HG03280 (cell line): ENCODE measurements at regions not wholly inside any gene's neighbourhood (a gene's known extent, or its start where the extent isn't known, plus 50 kb on each side); places are given as distances from the start of the nearest gene placed in this dataset.

Experiments used
- ATAC-seq: cut with Tn5 transposase; IDR thresholded peaks from one replicate; pipeline ENCODE4 v1.9.1; 2021; ENCODE audit warnings: mild to moderate bottlenecking, moderate library complexity; ENCODE audit not compliant: unreplicated experiment

DNA sequence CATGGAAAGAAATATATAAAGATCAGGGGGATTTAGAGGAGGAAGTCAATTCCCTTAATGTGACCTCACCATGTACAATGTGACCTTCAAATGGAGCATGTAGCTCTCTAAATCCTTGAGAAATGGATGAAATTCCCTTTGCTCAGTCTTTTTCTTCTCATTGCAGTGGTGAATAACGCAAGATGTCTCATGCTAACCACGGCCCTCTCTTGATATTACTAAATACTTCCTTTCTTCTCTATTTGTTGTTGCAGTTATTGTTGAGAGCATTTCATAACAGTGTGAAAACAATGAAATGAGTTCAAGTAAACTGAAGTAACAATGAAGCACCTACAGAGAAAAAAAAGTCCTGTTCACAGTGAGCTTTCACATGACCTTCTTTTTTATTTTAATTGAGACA is 55.6 kb downstream of the ZNF281 start:
- no peak for ATAC-seq

DNA sequence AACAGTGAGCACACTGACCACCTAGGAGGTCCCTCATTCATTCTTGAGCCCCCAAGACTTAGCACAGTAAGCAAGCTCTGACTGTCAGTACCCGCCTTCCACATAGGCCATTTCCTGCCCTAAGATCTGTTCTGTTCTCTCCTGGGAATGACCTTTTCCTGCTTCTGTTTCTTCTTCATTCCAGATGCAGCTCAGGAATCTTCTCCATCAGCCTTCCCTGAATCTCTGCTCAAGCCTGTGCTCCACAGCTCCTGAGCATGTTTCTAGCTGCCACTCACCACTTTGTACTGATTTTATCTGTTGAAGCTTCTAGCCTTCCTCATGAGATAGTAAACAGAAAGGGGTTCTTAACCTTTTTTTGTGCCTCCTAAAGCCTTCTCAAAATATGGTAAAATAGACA is 56.6 kb downstream of the ZNF281 start:
- ATAC-seq, result no peak

DNA sequence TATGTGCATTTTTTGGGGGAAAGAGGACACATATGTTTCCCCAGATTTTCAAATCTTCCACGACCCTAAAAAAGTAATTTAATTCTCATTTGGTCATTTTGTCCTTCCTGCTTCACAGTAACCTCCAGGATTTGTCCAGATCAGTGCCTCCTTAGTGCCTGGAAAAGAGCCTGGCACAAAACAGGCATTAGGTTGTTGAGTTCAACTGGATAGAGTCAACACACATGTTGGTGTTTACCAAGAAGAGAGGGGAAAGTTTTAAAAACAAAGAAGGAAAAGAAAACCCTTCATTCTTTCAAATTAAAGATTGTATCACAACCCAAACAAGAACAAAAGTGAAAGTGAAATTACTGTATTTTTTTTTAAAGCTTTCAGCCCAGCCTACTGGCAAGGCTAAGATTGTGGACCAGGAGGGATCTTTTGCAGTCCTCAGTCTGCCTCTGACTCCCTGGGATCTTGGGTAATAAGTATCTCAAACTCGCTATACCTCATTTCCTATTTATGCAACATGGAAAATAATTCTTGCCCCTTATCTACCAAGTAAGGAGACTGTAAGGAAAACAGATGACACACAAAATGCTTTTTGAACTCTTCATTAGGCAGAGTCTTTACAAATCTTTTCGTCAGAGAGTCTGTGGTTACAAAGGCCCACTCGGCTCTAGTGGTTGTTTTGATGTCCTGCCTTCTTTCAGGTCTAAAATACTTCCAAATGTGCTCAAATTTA is 57.8 kb downstream of the ZNF281 start:
- ATAC-seq, result peak; percentile 53

GRCh38 chr1:200351425-200351824 is 58.4 kb downstream of the ZNF281 start:
- ATAC-seq, result no peak

DNA sequence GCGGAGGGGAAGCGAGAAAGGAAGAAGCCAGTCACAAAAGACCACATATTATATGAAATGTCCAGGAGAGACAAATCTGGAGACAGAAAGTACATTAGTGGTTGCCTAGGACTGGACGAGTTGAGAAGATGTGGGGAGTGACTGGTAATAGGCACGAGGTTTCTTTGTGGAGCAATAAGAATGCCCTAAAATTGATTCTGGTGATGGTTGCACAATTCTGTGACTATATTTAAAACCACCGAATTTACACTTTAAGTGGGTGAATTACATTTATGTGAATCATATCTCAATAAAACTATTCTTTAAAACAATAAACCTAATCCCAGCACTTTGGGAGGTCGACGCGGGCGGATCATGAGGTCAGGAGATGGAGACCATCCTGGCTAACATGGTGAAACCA is 63.1 kb downstream of the ZNF281 start:
- no peak for ATAC-seq

- no peak for ATAC-seq
These were observed 64.3 kb downstream of the ZNF281 start for GRCh38 chr1:200345520-200345919.

DNA sequence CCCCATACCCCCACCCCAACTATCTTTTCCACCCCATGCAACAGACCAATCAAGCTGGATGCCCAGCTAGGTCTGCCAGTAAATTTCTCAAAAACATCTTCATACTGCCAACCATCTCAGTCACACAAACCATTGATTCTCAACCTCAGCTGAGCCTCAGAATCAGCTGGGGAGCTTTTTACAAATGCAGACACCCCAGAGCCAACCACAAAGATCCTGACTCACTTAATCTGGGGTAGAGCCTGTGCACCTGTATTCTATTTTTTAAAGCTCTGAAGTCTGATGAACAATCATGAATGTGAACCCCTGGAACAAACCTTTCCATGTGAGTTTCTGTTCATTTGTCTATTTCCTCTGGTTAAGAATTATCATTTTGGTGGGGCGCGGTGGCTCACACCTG is 66.0 kb downstream of the ZNF281 start:
- no peak for ATAC-seq

GRCh38 chr1:200342511-200343311 is 67.1 kb downstream of the ZNF281 start:
- no peak for ATAC-seq

DNA sequence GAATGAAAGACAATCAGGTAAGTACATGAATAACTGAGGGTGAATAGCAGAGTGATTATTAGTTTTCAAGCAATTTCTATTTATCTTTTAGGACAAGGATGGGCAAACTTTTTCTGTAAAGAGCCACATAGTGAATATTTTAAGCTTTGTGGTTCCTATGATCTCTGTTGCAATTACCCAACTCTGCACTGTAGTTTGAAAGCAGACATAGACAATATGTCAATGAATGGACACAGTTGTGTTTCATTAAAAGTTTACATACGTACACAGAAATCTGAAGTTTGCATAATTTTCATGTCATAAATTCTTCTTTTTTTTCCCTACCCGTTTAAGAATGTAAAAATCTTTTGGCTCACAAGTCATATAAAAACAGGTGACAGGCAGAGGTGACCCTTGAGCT is 71.4 kb downstream of the ZNF281 start:
- no peak for ATAC-seq

DNA sequence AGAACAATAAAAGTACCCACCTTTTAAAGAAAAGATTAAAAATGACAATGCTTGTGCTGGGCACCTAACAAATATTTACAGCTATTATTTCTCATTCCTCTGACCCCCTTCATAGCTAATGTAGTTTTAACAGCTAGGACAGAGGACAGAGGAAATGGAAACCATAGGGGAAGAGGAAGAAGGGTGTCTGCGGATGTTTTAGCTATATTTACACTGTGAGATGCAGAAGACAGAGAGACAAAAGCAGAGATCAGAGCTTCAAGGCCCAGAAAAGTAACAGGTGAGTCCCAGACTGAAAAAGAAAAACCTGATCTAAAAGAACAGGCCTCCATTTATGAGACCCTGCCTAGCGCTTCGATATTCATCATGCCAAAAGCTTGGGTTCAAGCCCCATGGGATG is 72.0 kb downstream of the ZNF281 start:
- no peak for ATAC-seq

- ATAC-seq, result no peak
These were observed 72.4 kb downstream of the ZNF281 start for GRCh38 chr1:200337410-200337809.

DNA sequence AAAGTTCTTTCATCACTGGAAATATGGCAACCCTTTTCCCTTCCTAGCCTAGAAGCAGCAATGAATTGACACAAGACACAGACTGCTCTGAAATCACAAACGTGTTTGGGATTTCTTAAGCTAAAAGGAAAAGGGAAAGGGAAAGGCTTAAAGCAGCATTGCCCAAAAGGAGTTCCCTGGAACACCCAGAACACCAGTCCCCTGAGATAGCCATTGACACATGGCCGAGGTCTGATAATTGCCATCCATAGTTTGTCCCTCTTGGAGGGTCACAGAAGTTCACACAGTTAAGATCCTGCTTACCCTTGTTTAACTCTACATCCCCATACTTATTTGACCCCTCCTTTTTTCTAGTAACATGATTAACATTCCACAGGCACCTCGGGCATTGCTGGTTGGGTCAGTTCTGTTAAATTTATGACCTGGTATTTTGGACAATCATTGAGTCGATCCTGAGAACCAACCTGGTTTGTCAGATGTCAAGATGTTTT is 72.9 kb downstream of the ZNF281 start:
- ATAC-seq, result no peak

- no peak for ATAC-seq
These were observed 73.6 kb downstream of the ZNF281 start for GRCh38 chr1:200336101-200336845.

GRCh38 chr1:200334661-200335256 is 75.1 kb downstream of the ZNF281 start:
- ATAC-seq, result no peak

DNA sequence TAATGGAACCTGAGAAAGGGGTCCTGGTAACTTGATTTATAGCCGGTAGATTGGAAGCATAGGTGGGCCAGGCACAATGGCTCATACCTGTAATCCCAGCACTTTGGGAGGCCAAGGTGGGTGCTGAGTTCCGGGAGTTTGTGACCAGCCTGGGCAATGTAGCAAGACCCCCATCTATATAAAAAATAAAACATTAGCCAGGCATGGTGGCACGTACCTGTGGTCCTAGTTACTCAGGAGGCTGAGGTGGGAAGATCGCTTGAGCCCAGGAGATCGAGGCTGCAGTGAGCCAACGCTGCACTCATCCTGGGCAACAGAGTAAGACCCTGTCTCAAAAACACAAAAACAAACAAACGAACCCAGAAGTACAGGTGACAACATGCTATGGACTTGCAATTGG is 76.5 kb downstream of the ZNF281 start:
- ATAC-seq, result no peak

- no peak for ATAC-seq
These were observed 77.1 kb downstream of the ZNF281 start for GRCh38 chr1:200332716-200333115.

- no peak for ATAC-seq
These were observed 79.0 kb downstream of the ZNF281 start for GRCh38 chr1:200330741-200331428.

DNA sequence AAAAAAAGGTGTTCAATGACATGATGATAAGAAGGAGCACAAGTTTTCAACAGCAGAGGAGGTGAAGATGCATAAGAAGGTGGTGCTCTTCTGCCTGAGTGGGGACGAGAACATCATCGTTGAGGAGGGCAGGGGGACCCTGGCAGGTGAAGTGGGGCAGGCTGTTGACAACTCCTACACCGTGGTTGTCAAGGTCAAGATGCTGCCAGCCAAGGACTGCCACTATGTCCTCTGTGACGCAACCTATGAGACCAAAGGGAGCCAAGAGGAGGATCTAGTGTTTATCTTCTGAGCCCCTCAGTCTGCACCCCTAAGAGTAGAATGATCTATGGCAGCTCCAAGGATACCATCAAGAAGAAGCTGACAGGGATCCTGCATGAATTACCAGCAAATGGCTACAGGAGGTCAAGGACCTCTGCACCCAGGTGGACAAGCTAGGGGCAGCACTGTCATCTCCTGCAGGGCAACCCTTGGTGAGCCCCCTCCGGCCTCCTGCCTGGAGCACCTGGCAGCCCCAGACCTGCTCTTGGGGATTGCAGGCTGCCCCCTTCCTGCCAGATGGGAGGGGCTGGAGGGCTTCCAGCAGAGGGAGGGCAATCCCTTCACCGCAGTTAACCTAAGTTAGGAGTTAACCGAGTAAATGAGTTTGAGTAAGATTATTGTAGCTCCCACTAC is 80.5 kb downstream of the ZNF281 start:
- no peak for ATAC-seq

DNA sequence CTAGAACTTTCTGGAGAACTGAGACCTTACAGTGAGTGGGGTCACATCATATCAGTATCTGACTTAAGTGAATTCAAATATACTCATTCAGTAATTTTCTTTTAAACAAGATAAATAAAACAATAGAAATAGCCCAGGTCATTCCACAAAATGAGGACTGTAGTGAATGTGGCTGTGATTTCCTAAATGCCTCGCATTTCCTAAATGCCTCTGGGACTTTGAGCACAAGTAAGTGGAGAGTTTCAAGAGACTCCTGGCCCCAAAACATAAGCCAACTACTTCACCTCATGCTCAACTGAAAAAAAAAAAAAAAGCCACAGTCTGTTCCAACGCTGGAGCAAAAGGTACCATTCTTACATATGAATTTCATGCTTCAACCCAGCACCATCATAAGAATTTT is 81.5 kb downstream of the ZNF281 start:
- ATAC-seq, result no peak

DNA sequence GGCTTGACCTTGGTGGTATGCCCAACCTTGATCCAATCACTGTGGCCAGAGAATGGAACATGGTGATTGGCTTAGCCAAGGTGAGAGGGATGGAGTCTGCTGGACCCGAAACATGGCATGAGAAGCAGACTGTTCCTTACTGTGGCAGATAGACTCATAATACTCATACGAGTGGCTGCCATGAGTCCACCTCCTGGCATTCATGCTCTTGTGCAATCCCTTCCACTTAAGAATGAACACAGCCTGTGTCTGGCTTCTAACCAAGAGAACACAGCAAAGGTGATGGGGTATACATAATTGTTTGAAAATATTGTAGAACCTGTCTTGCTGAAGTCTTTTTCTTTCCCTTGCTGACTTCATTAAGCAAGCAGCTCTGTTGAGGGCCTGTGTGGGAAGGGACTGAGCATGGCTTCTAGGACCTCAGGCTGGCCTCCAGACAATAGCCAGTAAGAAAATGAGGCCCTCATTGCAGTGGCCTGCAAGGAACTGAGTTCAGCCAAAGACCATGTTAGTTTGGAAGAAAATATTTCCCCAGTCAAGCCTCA is 85.9 kb downstream of the ZNF281 start:
- no peak for ATAC-seq
